ENCODE measurements at regions not wholly inside any gene's neighbourhood (a gene's known extent, or its start where the extent isn't known, plus 50 kb on each side); places are given as distances from the start of the nearest gene placed in this dataset.

DNA sequence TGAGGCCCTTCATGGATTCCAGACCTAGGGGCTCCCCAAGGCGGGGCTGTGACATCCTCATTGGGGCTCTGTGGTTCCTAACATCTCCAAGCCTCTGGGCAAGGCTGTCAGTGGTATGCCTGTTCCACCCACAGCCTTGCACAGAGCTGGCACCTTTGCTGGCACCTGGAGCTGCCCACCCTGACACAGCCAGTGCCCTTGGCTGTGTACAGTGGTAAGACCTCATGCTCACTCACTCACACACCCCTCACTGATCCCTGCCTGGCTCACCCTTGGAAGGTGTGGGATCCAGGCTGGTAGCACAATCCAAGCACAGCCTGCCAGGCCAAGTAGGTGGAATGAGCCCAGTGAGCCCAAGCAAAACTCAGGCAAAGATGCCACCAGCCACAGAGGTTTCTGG, 200.4 kb upstream of the PCDH15 start:
- TF ChIP-seq CTCF (IDR thresholded peaks at IDR 0.05) (no peak), EP300 (IDR thresholded peaks at IDR 0.05; ENCODE audit: low read depth) (no peak)
